ENCODE measurements at regions not wholly inside any gene's neighbourhood (a gene's known extent, or its start where the extent isn't known, plus 50 kb on each side); places are given as distances from the start of the nearest gene placed in this dataset.

DNA sequence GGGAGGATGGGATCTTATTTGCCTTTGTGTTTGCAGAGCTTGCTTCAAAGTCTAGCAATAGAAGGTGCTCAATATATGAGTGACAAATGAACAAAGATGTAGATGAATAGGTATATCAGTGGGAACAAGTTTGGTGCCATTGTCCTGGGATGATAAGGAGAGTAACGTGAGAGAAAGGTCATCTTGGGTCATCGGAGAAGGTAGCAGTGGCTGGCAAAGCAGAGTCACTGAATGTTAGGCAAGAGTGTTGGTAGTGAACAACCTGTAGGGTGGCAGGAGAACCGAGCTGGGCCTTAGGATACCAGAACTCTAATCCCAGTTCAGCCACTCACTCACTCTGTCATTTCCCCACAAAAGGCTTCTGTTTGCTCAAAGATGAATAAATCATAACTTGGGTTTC lies 87.2 kb downstream of the CCDC71L start:
- in situ Hi-C loops (cut with MboI; ENCODE audit: low pct_unique_long_range_greater_than_20kb, low sequenced_read_pairs, unreplicated experiment), result loop anchor here (25.0 kb wide), 1 partner anchor 164 kb away; no protein-coding TSS in a partner anchor
- no peak for DNase-seq (ENCODE audit: low spot score)
- TF ChIP-seq, protein P1, sequence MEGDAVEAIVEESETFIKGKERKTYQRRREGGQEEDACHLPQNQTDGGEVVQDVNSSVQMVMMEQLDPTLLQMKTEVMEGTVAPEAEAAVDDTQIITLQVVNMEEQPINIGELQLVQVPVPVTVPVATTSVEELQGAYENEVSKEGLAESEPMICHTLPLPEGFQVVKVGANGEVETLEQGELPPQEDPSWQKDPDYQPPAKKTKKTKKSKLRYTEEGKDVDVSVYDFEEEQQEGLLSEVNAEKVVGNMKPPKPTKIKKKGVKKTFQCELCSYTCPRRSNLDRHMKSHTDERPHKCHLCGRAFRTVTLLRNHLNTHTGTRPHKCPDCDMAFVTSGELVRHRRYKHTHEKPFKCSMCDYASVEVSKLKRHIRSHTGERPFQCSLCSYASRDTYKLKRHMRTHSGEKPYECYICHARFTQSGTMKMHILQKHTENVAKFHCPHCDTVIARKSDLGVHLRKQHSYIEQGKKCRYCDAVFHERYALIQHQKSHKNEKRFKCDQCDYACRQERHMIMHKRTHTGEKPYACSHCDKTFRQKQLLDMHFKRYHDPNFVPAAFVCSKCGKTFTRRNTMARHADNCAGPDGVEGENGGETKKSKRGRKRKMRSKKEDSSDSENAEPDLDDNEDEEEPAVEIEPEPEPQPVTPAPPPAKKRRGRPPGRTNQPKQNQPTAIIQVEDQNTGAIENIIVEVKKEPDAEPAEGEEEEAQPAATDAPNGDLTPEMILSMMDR (IDR thresholded peaks at IDR 0.05; ENCODE audit: extremely low read depth, insufficient read depth, missing control alignments), result no peak

DNA sequence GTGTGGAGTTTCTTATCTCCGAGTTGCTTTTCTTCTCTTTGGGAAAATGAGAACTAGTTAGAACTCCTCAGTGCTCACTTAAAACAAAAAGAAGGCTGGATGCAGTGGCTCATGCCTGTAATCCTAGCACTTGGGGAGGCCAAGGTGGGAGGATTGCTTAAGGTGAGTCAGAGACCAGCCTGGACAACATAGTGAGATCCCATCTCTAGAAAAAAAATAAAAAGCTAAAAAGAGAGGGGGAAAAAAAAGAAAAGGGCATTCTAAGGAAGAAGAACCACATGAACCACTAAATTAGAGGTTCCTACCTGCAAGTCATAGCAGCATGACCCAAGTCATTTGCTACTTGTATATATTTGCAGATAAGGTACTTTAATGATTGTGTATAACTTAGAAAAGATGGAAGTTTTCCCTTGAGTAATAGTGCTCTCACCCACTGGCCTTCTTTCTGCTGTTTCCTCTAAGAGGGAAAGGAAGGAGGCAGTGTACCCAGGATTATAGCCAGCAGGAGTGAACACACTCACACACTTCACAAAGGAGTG lies 87.8 kb downstream of the CCDC71L start:
- TF ChIP-seq, protein P1 (IDR thresholded peaks at IDR 0.05; ENCODE audit: extremely low read depth, insufficient read depth, missing control alignments), result no peak
- in situ Hi-C loops (cut with MboI; ENCODE audit: low pct_unique_long_range_greater_than_20kb, low sequenced_read_pairs, unreplicated experiment), result loop anchor here (25.0 kb wide), 1 partner anchor 164 kb away; no protein-coding TSS in a partner anchor
- DNase-seq (ENCODE audit: low spot score), result no peak

DNA sequence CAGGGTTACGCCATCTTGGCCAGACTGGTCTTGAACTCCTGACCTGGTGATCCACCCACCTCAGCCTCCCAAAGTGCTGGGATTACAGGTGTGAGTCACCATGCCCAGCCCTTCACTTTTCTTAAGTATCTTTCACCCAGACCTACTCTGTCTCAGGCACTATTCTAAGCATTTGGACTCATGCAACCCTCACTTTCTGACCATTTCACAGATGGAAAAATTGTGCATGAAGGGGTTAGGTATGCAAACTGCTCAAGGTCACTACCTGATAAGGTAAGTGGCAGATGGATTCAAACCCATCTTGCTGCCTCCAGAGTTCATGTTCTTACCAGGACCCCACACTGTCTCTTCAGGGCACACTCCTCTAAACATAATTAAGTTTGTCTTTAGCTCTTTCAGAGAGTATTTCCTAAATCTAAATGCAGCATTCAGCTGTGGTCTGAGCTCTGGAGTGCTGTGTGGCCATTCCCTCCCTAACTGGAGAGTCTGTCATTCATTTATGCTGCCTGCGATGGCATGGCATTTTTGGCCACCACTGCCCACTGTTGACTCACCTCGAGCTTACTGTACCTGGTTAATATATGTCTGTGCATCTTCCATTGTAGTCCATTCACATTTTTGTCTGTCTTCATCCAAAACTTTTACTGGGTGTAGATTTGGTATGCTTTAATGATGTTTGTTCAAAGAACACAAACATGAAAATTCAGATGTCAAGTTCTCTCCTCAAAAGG lies 88.4 kb downstream of the CCDC71L start:
- DNase-seq (ENCODE audit: low spot score), result no peak
- TF ChIP-seq, protein P1 (IDR thresholded peaks at IDR 0.05; ENCODE audit: extremely low read depth, insufficient read depth, missing control alignments), result no peak
- in situ Hi-C loops (cut with MboI; ENCODE audit: low pct_unique_long_range_greater_than_20kb, low sequenced_read_pairs, unreplicated experiment), result loop anchor here (25.0 kb wide), 1 partner anchor 165 kb away; no protein-coding TSS in a partner anchor

DNA sequence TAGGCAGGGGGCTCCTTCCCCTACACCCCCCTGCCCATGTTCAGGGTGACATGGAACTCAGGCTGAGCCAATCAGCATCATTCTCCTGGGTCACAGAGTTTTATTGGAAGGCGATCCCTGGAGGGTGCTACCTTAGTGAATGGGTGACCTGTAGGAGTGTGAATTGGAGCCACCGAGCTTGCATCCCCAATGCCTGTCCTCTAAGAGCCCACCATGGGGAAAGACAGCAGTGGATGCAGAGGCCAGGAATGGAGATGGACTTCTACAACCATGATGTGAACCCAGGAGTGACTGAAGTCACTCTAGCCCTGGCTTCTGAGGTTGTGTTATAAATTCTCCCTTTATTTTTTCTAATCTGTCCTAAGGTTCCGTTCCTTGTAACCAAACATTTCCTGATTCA lies 89.4 kb downstream of the CCDC71L start:
- no peak for DNase-seq (ENCODE audit: low spot score)
- in situ Hi-C loops (cut with MboI; ENCODE audit: low pct_unique_long_range_greater_than_20kb, low sequenced_read_pairs, unreplicated experiment), result loop anchor here (25.0 kb wide), 1 partner anchor 166 kb away; no protein-coding TSS in a partner anchor
- TF ChIP-seq, protein P1 (IDR thresholded peaks at IDR 0.05; ENCODE audit: extremely low read depth, insufficient read depth, missing control alignments), result no peak

DNA sequence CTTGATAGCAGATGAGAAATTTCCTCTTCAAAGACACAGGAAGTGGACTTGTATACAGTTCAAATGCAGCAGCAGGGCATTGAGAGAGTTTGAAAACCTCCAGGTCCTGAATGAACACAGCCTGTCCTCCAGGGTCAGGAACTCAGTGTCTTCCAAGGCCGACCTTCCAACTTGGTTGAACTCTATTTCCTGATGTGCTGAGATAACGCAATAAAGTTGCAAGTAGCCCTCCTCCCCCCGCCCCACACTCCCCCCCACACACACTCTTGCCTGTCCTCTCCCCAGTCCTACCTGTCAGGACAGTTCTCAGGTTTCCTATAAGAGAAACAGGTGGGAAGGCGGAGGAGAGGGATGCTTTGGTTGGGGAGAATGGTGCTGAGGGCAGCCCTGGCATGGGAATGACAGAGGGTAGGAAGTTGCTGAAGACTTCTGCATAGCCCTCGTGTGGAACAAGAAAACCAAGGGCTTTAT lies 90.0 kb downstream of the CCDC71L start:
- no peak for DNase-seq (ENCODE audit: low spot score)
- in situ Hi-C loops (cut with MboI; ENCODE audit: low pct_unique_long_range_greater_than_20kb, low sequenced_read_pairs, unreplicated experiment), result loop anchor here (25.0 kb wide), 1 partner anchor 166 kb away; no protein-coding TSS in a partner anchor
- TF ChIP-seq, protein P1 (IDR thresholded peaks at IDR 0.05; ENCODE audit: extremely low read depth, insufficient read depth, missing control alignments), result no peak

DNA sequence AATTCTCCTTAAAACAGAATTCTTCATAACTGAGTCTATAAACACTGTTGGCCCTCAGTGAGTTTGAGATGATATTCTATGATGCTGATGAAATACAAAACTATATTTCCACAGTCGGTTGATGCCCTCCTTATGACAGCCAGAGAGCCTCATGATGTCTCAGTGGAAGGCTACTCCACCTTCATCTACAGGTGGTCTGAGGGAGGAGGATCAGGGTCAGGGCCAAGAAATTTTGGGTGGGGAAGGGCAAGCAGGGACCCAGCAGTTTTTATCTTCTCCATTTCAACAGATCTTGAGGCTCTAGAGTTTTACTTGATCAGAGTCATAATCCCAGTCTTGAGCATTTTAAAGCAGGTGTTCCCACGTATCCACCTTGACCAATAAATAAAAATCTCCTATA lies 90.8 kb downstream of the CCDC71L start:
- DNase-seq (ENCODE audit: low spot score), result no peak
- in situ Hi-C loops (cut with MboI; ENCODE audit: low pct_unique_long_range_greater_than_20kb, low sequenced_read_pairs, unreplicated experiment), result loop anchor here (25.0 kb wide), 1 partner anchor 167 kb away; no protein-coding TSS in a partner anchor
- TF ChIP-seq, protein P1 (IDR thresholded peaks at IDR 0.05; ENCODE audit: extremely low read depth, insufficient read depth, missing control alignments), result no peak
